ENCODE measurements at regions not wholly inside any gene's neighbourhood (a gene's known extent, or its start where the extent isn't known, plus 50 kb on each side); places are given as distances from the start of the nearest gene placed in this dataset.

DNA sequence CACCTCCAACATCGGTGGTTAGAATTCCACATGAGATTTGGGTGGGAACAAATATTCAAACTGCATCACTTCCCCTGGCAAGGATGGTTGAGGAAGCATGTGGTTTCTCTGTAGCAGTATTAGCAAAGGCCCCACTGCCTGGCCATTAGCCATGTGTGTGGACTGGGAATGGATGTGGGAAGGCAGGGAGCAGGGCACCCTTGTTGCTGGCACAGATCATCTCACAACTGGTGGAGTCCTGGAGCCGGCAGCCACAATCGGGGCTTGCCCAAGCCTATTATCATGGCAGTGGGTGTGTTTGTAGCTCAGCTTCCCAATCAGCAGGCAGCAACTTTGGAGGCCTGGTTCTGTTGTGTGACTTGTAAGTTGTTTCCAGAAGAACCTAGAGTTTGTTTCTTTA lies 391.9 kb downstream of the DLEU7 start:
- TF ChIP-seq, protein P1, sequence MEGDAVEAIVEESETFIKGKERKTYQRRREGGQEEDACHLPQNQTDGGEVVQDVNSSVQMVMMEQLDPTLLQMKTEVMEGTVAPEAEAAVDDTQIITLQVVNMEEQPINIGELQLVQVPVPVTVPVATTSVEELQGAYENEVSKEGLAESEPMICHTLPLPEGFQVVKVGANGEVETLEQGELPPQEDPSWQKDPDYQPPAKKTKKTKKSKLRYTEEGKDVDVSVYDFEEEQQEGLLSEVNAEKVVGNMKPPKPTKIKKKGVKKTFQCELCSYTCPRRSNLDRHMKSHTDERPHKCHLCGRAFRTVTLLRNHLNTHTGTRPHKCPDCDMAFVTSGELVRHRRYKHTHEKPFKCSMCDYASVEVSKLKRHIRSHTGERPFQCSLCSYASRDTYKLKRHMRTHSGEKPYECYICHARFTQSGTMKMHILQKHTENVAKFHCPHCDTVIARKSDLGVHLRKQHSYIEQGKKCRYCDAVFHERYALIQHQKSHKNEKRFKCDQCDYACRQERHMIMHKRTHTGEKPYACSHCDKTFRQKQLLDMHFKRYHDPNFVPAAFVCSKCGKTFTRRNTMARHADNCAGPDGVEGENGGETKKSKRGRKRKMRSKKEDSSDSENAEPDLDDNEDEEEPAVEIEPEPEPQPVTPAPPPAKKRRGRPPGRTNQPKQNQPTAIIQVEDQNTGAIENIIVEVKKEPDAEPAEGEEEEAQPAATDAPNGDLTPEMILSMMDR (IDR thresholded peaks at IDR 0.05): no peak
- TF ChIP-seq EP300 (IDR thresholded peaks at IDR 0.05): no peak

Measured in ovary (tissue), 3 donors.